Tibial artery (tissue), 4 donors: ENCODE measurements at regions not wholly inside any gene's neighbourhood (a gene's known extent, or its start where the extent isn't known, plus 50 kb on each side); places are given as distances from the start of the nearest gene placed in this dataset.

ENCODE experiments used
- DNase-seq, 2 donors: peaks; one replicate each; pipeline ENCODE4 v3.0.0-alpha.2; 2019
- H3K27ac ChIP-seq, 2 donors: fragments of 200-600 bp; sonication (generic) in 1 of 2; 1 replicate in 1 of 2; 2 replicates in 1 of 2; pipeline ENCODE4 v1.5.1; 2018 to 2019; ENCODE audit warnings: mild to moderate bottlenecking in 1 of 2
- H3K27me3 ChIP-seq, 2 donors: fragments of 200-600 bp; sonication (generic) in 1 of 2; one replicate each; pipeline versions ENCODE4 v1.5.1 to v1.6.0; 2016 to 2019
- H3K36me3 ChIP-seq, 3 donors: fragments of 200-600 bp; sonication (generic) in 2 of 3; one replicate each; pipeline ENCODE4 v1.5.1; 2016 to 2019; ENCODE audit warnings: mild to moderate bottlenecking in 2 of 3
- H3K4me1 ChIP-seq, 4 donors: fragments of 200-600 bp; sonication (generic) in 2 of 4; 1 replicate in 3 of 4; 2 replicates in 1 of 4; pipeline ENCODE4 v1.5.1; 2016 to 2019
- H3K4me3 ChIP-seq, 2 donors: fragments of 200-600 bp; sonication (generic) in 1 of 2; 1 replicate in 1 of 2; 2 replicates in 1 of 2; pipeline ENCODE4 v1.5.1; 2018 to 2019; ENCODE audit warnings: mild to moderate bottlenecking in 2 of 2
- H3K9me3 ChIP-seq, 3 donors: fragments of 200-600 bp; sonication (generic) in 1 of 3; one replicate each; pipeline ENCODE4 v1.5.1; 2016 to 2019
- intact Hi-C: fragments of 100-400 bp; cut with DNase I; formaldehyde crosslinking; loops from one replicate; pipeline ENCODE4 v1.15.0; 2023; ENCODE audit warnings: low total_unique reads
- TF ChIP-seq, protein P1 (sequence below), 2 experiments: fragments of 200-600 bp in 1 of 2; fragments of 450-650 bp in 1 of 2; IDR thresholded peaks; one replicate each; pipeline ENCODE4 v1.5.1; 2017 to 2019; ENCODE audit warnings: antibody characterized with exemption in 2 of 2, mild to moderate bottlenecking in 1 of 2, moderate library complexity in 1 of 2

DNA sequence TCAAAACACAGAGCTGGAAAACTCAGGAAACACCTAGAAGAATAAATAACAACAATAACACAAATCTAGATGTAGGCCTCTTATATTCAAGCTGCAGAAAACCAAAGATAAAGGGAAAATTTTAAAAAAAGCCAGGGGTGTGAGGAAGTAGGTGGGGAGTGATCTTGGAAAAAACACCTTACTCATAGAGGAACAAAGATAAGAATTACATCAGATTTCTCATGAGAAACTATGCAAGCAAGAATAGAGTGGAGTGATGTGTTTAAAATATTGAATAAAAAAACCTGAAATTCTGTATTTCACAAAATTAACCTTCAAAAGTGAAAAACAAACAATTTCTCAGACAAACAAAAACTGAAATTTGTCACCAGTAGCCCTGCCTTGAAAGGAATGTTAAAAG lies 265.5 kb upstream of the RGS18 start:
- no peaks in the 10 kb centered on the region for H3K9me3 ChIP-seq
- H3K36me3 ChIP-seq = no peaks in the 10 kb centered on the region
- TF ChIP-seq, protein P1, sequence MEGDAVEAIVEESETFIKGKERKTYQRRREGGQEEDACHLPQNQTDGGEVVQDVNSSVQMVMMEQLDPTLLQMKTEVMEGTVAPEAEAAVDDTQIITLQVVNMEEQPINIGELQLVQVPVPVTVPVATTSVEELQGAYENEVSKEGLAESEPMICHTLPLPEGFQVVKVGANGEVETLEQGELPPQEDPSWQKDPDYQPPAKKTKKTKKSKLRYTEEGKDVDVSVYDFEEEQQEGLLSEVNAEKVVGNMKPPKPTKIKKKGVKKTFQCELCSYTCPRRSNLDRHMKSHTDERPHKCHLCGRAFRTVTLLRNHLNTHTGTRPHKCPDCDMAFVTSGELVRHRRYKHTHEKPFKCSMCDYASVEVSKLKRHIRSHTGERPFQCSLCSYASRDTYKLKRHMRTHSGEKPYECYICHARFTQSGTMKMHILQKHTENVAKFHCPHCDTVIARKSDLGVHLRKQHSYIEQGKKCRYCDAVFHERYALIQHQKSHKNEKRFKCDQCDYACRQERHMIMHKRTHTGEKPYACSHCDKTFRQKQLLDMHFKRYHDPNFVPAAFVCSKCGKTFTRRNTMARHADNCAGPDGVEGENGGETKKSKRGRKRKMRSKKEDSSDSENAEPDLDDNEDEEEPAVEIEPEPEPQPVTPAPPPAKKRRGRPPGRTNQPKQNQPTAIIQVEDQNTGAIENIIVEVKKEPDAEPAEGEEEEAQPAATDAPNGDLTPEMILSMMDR (IDR thresholded peaks at IDR 0.05) = no peak
- intact Hi-C loops = no loop called here
- H3K27me3 ChIP-seq = no peaks in the 10 kb centered on the region
- H3K4me3 ChIP-seq = no peak overlapping the region
- no peak for DNase-seq
- H3K27ac ChIP-seq = no peak overlapping the region
- H3K4me1 ChIP-seq = no peaks in the 10 kb centered on the region

DNA sequence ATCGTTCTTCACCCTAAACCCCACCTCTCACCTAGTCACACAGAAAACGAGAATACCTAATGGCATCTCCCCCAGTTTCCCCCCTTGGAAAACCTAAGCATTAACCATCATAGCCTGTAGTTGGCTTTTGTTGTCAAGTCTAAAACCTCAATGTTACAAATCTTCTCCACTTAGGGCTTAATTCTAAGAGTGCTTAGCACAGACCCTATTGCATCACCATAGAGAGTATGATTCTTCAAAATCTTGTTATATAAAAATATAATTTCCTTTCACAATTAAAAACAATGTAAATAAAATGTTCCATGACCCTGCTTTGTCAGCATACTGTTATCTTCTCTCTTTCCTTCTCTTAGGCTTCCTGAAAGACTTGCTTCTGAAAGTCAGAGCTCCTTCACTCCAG lies 263.2 kb upstream of the RGS18 start:
- Histone ChIP-seq H3K27ac (no peak overlapping the region), H3K27me3 (no peaks in the 10 kb centered on the region), H3K36me3 (no peaks in the 10 kb centered on the region), H3K9me3 (no peaks in the 10 kb centered on the region), H3K4me1 (no peaks in the 10 kb centered on the region), H3K4me3 (no peak overlapping the region)
- intact Hi-C loops = no loop called here
- no peak for DNase-seq
- TF ChIP-seq, protein P1 (IDR thresholded peaks at IDR 0.05) = no peak

DNA sequence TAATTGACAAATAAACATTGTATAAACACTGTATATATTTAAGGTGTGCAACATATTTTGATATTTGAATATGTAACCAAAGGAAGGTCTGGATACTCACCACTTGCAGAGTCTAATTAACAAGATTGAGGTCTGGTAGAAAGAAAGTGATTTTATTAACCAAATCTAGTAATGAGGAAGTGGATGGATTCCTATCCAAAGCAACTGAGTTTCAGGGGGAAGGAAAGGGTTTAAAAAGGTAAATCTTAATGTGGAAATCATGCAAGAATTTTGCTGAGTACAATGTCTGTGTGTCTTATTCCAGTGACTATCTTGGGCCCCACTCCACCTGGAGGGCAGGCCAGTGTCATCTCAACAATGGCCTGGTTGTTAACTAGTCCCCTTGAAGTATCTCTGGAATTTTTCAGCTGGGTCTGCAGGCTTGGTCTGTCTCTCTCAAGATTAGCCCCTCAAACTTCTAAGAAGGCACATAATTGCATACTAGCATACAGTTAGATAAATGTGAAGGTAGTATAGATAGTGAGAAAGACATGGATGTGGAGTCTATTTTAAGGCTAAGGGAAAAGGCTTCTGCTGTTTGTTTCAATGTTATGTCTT lies 262.7 kb upstream of the RGS18 start:
- intact Hi-C loops = no loop called here
- Histone ChIP-seq H3K27me3 (no peaks in the 10 kb centered on the region), H3K27ac (no peak overlapping the region), H3K4me3 (no peak overlapping the region), H3K9me3 (no peaks in the 10 kb centered on the region), H3K36me3 (no peaks in the 10 kb centered on the region), H3K4me1 (no peaks in the 10 kb centered on the region)
- TF ChIP-seq, protein P1 (IDR thresholded peaks at IDR 0.05) = no peak
- DNase-seq = no peak

DNA sequence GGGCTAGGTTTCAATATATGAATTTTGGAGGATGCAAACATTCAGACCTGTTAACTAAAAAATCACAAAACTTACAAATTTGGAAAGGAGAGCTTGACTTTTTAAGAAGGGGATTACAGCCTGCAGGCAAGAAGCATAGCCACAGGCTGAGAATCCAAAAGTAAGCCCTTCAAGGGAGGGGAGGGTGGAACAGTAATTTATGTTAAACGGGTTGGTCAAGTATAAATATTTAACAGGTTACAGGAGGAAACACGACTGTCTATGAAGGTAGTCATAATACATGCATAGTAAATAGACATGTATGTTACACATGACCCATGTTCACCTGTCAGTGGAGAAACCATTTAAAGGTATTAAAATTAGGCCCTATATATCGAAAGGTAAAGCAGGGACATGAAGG lies 261.1 kb upstream of the RGS18 start:
- TF ChIP-seq, protein P1 (IDR thresholded peaks at IDR 0.05) = no peak
- Histone ChIP-seq H3K27me3 (no peaks in the 10 kb centered on the region), H3K27ac (no peak overlapping the region)

DNA sequence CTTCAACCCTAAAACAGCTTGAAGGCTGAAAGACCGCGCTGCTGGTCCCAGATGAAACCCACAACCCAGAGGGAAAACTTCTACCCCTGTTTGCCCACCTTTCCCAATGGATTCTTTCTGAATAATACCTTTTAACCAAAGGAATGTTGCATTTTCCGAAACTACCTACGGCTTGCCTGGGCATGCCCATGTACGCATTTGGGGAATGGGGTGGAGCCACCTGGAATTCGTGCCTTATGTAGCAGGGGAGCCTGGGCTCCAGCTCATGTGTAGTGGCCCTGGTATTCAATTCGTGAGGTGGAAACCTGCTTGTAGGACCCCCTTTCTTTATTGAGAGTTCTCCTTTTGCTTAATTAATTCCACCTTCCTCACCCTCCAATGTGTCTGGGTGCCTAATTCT lies 256.6 kb upstream of the RGS18 start:
- no peaks in the 10 kb centered on the region for H3K4me1 ChIP-seq
- intact Hi-C loops = no loop called here
- no peak overlapping the region for H3K27ac ChIP-seq
- no peaks in the 10 kb centered on the region for H3K36me3 ChIP-seq
- H3K9me3 ChIP-seq = no peaks in the 10 kb centered on the region
- TF ChIP-seq, protein P1 (IDR thresholded peaks at IDR 0.05) = no peak
- DNase-seq = no peak
- H3K27me3 ChIP-seq = no peaks in the 10 kb centered on the region
- H3K4me3 ChIP-seq = no peak overlapping the region

More for the DNA sequence above, 261.1 kb upstream of the RGS18 start:
- intact Hi-C loops = no loop called here
- H3K36me3 ChIP-seq = no peaks in the 10 kb centered on the region
- H3K9me3 ChIP-seq = no peaks in the 10 kb centered on the region
- no peaks in the 10 kb centered on the region for H3K4me1 ChIP-seq
- no peak for DNase-seq
- H3K4me3 ChIP-seq = no peak overlapping the region

DNA sequence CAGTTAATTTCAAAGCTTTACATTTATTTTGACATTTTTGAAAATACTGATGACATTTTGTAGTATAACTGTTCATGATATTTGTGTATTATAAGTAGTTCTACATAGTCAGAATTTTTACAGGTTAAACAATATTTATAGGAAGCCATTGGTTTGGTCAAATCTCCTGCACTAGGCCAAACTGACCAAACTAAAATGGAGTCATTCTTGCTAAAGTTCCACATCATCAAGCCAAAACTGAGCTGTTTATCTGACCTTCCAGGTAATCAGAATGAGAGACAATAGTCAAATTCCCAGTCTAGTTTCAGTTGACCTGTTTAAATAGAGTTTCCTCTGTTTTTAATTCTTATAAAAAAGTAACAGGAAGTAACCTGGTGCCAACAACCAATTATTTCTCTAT lies 253.3 kb upstream of the RGS18 start:
- Histone ChIP-seq H3K4me1 (no peaks in the 10 kb centered on the region), H3K27me3 (no peaks in the 10 kb centered on the region), H3K36me3 (no peaks in the 10 kb centered on the region), H3K9me3 (no peaks in the 10 kb centered on the region), H3K4me3 (no peak overlapping the region), H3K27ac (no peak overlapping the region)
- TF ChIP-seq, protein P1 (IDR thresholded peaks at IDR 0.05) = no peak
- DNase-seq = no peak
- intact Hi-C loops = no loop called here
